ENCODE measurements at regions not wholly inside any gene's neighbourhood (a gene's known extent, or its start where the extent isn't known, plus 50 kb on each side); places are given as distances from the start of the nearest gene placed in this dataset.

- TF ChIP-seq TBL1XR1 (IDR thresholded peaks at IDR 0.05; ENCODE audit: low read length in 2 of 2) (no peak), SIN3A (IDR thresholded peaks at IDR 0.05; ENCODE audit: borderline replicate concordance in 2 of 2, control insufficient read depth in 1 of 2, low read depth in 2 of 2, low read length in 2 of 2) (no peak), ZNF449 (CRISPR knock-in tag; IDR thresholded peaks at IDR 0.05) (no peak), XRCC4 (IDR thresholded peaks at IDR 0.05; ENCODE audit: extremely low read depth, insufficient read depth, insufficient read length) (no peak), TAF7 (tag; IDR thresholded peaks at IDR 0.05) (no peak), ZNF143 (CRISPR knock-in tag; IDR thresholded peaks at IDR 0.05) (no peak)
Observed at GRCh38 chr16:61371388-61371787, 664.9 kb downstream of the CDH8 start.
